ENCODE measurements at regions not wholly inside any gene's neighbourhood (a gene's known extent, or its start where the extent isn't known, plus 50 kb on each side); places are given as distances from the start of the nearest gene placed in this dataset.

GRCh38 chr10:29102233-29102632 lies 186.6 kb upstream of the LYZL1 start:
- TF ChIP-seq ZNF331 (CRISPR knock-in tag; IDR thresholded peaks at IDR 0.05; ENCODE audit: low read depth), result no peak
- no peak for TF ChIP-seq CTCF (conservative IDR thresholded peaks at IDR 0.05; ENCODE audit: low read depth in 2 of 2)
- no peak for TF ChIP-seq POLR2AphosphoS5 (IDR thresholded peaks at IDR 0.05; ENCODE audit: low read depth)

Data from GM23338 (cell line).